ENCODE measurements at regions not wholly inside any gene's neighbourhood (a gene's known extent, or its start where the extent isn't known, plus 50 kb on each side); places are given as distances from the start of the nearest gene placed in this dataset.

DNA sequence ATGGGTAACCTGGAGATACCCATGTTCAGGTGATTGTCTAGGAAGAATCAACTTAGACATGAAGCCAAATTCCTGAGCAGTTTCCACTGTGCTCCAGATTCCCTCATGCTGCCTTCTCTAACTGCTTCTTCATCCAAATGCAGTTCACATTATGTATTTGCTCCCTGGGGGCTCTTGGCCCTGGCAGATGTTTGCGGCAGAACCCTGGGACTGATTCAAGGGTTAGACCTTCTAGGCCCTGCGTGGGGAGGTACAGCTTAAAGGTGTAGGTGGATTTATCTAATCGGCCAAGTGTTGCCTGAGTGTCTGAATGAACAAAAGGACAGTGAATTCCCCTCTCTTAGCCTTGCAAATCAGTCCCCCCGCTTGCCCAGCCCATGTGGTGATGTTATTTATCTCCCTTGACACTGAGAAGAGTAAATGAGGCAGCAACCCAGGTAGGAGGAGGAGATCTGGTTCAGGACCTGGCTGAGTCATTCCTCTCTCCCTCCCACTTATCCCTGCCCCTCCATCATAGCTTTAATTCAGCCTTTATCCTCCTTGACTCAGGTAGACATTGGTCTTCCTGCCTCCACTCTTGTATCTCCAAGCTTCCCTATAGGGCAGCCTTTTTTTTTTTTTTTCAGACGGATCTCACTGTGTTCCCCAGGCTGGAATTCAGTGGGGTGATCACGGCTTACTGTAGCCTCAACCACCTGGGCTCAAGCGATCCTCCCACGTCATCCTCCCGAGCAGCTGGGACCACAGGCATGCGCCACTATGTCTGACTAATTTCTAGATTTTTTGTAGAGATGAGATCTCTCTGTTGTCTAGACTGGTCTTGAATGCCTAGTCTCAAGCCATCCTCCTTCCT, 54.8 kb downstream of the MAGEF1 start:
- no peak for TF ChIP-seq SUZ12 (IDR thresholded peaks at IDR 0.05)
- no peak for TF ChIP-seq TARDBP (IDR thresholded peaks at IDR 0.05)
- no peak for TF ChIP-seq FOXM1 (IDR thresholded peaks at IDR 0.05; ENCODE audit: borderline replicate concordance)
- no peak for TF ChIP-seq FOXK2 (IDR thresholded peaks at IDR 0.05)
- no peak for TF ChIP-seq LEF1 (IDR thresholded peaks at IDR 0.05; ENCODE audit: borderline replicate concordance)
- no peak for TF ChIP-seq ELF4 (IDR thresholded peaks at IDR 0.05)
- no peak for TF ChIP-seq SP1 (IDR thresholded peaks at IDR 0.05)
- TF ChIP-seq, protein P1, sequence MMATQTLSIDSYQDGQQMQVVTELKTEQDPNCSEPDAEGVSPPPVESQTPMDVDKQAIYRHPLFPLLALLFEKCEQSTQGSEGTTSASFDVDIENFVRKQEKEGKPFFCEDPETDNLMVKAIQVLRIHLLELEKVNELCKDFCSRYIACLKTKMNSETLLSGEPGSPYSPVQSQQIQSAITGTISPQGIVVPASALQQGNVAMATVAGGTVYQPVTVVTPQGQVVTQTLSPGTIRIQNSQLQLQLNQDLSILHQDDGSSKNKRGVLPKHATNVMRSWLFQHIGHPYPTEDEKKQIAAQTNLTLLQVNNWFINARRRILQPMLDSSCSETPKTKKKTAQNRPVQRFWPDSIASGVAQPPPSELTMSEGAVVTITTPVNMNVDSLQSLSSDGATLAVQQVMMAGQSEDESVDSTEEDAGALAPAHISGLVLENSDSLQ (IDR thresholded peaks at IDR 0.05): no peak
- TF ChIP-seq NFRKB (IDR thresholded peaks at IDR 0.05): no peak
- no peak for TF ChIP-seq FOXA1 (IDR thresholded peaks at IDR 0.05)
- no peak for TF ChIP-seq BHLHE40 (IDR thresholded peaks at IDR 0.05; ENCODE audit: borderline replicate concordance)
- no peak for TF ChIP-seq L3MBTL2 (conservative IDR thresholded peaks at IDR 0.05)

All from HEK293T (cell line).